ENCODE measurements at regions not wholly inside any gene's neighbourhood (a gene's known extent, or its start where the extent isn't known, plus 50 kb on each side); places are given as distances from the start of the nearest gene placed in this dataset.

DNA sequence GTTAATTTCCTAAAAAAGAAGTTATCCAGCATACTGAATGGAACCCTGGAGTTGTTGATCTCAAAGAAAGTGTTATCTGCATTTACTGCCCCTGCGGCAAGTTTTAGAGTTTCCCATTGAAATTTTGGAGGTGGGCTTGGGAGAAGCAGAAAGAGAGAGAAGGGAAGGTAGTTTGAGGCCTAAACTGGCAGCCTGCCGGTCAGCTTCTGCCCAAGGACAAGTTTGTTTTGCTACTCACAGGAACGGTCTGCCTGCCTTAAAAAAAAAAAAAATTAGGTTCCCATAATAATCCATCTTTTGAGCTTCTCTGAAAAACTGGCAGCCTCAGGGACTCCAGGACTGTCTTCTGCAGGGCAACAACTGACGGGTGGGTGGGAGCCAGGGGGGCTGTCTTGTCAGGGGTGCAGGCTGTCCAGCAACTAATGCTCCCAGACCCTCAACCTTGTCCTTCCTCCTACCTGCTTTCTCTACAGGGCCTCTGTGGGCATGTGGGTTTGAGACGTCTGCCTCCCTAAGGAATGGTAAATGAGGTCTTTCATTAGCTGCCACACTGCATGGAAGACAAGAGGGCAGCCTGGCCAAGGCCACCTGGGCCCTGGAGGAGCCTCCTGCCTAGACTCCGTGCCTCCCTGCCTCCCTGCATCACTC is 176.1 kb upstream of the KCNG1 start:
- ATAC-seq: no peak
- no peak for DNase-seq (ENCODE audit: missing footprints)
- intact Hi-C loops (cut with DNase I): no loop called here

DNA sequence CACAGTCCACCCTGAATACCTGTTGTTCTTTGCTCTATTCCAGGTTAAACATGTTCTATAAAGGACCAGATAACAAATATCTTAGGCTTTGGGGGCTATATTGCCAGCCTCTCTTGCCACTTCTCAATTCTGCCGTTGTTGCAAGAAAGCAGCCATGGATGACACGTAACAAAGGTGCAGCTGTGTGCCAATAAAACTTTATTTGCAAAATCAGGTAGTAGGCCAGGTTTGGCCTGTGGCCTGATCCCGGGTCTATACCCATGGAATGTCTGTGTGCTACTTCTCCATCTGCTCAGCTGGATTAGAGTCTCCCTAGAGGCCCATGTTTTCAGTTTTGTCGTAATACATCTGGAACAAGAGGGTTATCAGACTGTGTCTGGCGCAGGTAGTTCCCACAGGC is 175.3 kb upstream of the KCNG1 start:
- intact Hi-C loops (cut with DNase I): no loop called here
- DNase-seq (ENCODE audit: missing footprints): no peak
- ATAC-seq: no peak

DNA sequence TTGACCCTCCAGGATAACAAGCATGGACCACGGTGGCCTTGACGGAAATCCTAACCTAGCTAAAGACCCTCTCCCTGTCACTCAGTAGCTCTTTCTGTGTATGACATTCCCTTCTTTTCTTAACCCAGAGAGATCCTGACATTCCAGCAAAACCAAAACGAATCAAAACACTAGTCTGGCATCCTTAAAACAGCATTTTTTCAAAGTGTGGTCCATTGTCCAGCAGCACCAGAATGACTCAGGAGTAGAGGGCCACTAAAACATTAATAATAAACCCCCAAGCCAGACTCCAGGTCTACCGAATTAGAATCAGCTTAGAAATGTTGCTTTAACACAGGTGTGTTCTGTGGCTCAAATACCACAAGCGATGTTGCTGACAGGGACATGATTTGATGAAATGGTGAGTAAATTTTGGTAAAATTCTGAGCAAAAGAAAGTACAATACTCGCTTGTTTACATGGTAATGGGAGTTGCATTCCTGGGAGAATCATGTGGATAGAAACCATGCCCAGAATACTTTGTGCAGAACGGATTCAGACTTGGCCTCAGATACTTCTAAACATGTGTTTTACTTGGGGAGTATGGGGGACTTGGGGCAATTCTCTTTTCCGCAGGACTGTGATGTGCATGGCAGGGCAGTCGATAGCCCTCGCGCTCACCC is 174.2 kb upstream of the KCNG1 start:
- no peak for ATAC-seq
- intact Hi-C loops (cut with DNase I): no loop called here
- DNase-seq (ENCODE audit: missing footprints): no peak

DNA sequence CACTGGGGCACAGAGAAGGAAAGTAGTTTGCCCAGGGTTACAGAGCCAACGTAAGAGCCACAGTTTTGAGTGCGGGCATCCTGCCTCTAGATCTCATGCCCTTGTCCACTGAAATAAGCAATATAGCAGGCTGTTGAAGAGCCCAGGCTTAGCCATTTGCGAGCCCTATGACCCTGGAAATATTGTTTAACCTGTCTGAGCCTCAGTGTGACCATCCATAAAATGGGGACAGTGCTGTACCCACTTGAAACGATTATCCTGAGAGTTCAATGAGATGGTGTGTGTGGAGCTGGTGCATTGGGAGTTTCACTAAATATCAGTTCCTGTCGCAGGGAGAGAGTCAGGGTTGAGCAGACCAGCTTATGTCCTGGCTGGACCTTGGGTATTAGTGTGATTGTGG is 173.1 kb upstream of the KCNG1 start:
- intact Hi-C loops (cut with DNase I): no loop called here
- no peak for ATAC-seq
- no peak for DNase-seq (ENCODE audit: missing footprints)

DNA sequence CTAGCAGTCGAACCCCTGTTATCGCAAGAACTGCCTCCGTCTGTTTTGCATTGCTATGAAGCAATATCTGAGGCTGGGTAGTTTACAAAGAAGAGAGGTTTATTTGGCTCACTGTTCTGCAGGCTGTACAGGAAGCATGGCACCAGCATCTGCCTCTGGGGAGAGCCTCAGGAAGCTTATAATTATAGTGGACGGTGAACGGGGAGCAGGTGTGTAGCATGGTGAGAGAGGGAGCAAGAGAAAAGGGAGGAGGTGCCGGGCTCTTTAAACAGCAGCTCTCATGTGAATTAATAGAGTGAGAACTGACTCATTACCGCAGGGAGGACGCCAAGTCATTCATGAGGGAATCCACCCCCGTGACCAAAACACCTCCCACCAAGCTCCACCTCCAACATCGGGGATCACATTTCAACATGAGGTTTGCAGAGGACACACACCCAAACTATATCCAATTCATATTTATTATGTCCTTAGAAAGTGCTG is 172.6 kb upstream of the KCNG1 start:
- intact Hi-C loops (cut with DNase I): no loop called here
- no peak for DNase-seq (ENCODE audit: missing footprints)
- no peak for ATAC-seq

DNA sequence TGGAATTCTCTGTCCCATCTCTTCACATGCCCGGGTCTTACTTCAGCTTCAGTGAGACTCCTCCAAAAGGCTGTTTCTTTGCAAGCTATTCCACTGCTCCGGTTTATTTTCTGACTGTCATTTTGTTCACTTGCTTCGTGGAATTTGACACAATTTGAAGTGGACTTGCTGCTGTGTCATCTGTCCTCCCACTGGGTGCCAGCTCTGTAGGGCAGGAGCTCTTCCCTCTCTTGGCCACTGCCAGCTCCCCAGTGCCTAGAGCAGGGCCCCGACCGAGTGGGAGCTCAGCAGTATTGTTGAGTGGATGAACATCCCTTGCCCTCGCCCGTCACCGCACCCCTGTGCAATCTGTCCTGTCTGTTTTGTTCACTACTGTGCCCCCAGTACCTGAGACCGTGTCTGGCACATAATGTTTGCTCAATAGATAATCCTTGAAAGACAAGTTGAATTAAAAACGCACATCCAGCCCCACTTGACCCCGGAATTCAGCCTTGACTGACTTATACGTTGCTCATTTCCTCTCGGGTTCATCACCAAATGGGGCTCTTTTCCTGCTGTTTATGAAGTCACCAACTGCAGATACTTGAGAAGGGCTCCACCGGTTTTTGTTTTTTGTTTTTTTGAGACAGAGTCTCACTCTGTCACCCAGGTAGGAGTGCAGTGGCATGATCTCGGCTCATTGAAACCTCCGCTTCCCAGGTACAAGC is 170.3 kb upstream of the KCNG1 start:
- ATAC-seq (no peak), DNase-seq (ENCODE audit: missing footprints) (no peak)
- intact Hi-C loops (cut with DNase I): no loop called here

DNA sequence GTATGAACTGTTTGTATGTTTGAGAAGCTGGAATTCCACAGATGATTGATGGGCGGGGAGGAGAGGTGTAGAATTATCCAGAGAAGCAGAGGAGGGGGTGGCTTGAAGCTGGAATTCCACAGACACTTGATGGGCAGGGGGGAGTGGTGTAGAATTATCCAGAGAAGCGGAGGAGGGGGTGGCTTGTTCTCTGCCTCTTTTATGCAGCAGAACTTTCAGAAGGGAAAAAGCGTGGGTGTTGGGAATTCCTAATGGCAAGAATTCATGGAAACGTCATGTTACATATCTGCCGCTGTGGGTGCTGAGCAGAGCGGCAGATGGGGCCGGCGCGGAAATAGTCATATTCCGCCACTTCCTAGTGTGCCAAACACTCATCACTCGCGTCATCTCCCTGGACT is 167.9 kb upstream of the KCNG1 start:
- intact Hi-C loops (cut with DNase I): no loop called here
- ATAC-seq (no peak), DNase-seq (ENCODE audit: missing footprints) (no peak)

DNA sequence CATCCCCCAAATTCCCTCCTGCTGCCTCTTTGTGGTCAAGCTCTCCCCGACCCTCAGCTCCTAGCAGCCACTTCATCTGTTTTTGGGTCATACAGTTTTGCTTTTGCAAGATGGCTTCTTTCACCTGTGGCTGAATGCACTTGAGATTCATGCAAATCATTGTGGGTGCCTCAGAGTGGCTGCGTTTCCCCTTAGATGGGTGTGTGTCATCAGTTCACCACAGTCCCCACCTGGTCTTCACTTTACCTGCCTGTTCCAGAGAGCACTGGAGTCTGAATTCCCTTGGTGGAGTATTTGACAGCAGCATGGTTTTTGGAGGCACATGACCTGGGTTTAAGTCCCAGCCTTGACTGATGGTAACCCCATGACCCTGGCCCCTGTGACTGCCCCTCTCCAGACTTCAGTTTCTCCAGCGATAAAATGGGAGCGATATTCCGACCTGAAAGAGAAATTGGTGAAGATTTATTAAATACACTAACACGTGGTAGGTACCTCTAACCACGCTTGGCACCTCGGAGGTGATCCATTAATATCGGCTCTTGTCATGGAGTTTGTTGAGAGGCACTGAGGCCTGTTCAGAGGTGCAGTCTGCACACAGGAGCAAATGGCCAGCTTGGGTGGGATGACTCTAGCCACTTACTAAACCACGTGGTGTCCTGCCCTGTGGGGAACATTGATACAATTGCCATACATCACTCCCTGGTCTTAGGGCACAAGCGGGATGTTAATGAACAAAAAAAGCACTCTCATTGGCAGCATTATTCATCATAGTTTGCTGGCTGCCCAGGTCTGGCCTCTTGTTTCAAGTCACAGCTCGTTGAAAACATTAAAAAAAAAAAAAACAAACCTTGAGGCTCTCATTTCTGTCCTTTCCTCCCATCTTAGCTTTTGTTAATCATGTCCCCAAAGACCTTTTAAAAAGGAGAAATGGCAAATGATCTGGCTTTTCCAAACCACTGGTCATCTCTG is 167.2 kb upstream of the KCNG1 start:
- DNase-seq (ENCODE audit: missing footprints) (no peak), ATAC-seq (no peak)
- intact Hi-C loops (cut with DNase I): no loop called here

DNA sequence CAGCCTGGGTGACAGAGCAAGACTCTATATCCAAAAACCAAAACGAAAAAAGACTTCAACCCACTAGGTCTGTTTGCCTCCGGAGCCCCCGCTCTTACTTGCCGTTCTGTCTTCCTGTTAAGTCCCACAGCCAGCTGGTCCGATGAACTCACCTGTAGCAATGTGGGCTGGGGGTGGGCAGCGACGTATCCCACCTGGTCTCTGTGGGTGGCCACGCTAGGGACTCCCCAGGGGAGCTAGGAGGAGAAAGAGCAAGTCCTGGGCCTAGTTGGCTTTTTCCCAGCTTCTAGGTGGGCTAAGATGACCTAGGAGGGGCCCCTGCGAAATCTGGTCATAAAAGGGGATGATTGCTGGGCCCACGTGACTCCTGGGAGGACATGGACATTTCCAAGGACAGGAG is 166.0 kb upstream of the KCNG1 start:
- intact Hi-C loops (cut with DNase I): no loop called here
- ATAC-seq: no peak
- DNase-seq (ENCODE audit: missing footprints): no peak

DNA sequence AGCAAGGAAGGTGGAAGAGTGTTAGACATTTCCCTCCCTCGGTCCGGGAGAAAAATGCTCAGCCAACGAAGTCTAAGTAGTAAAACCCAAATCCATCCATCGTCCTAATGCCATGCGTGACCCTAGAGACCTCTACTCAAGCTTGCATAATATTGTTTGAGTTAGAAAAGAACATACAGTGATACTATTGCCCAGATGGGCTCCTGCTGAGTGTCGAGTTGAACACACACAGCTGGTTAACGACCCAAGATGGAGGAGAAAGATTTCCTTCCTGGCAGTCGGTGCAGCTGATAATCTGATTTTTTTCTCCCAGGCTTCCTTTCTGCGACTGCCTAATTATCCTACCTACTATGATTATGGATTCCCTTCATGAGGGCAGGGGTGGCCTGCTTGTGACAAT is 164.4 kb upstream of the KCNG1 start:
- intact Hi-C loops (cut with DNase I): no loop called here
- ATAC-seq (no peak), DNase-seq (ENCODE audit: missing footprints) (no peak)

DNA sequence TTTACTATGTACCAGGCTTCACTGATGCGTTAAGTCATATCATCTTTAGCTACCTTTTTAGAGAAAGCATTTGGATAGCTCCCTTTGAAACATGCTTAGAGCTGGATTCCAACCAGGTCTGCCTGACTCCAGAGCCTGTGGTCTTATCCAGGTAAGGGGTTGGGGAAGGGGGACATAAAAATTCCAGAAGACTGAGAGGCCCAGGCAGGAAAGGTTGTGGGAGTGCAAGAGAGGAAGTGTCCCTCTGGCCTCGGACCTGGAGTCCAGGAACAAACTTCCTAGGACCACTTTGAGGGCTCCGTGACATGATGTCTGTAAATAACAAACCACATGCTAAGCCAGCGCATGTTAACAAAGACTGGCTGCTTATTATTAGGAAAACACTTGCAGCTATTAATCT is 163.0 kb upstream of the KCNG1 start:
- ATAC-seq (no peak), DNase-seq (ENCODE audit: missing footprints) (no peak)
- intact Hi-C loops (cut with DNase I): no loop called here

DNA sequence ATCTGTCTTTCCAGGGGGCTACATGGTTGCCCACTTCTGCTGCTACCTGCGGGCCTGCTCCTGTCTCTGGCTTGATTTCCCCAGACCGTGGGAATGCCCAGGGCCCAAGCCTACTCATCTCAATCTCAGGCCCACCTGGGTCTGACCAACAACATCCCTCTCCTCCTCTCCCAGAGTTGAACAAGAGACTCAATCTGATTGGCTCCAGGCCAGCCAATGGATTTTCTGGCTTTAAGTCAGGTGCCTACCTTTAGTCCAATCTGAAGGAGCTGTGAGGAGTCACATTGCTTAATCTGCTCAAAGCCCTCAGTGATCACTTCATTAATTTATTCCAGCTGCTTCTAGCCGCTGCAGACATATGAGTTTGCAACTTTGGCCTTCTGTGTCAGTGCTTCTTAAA is 162.4 kb upstream of the KCNG1 start:
- intact Hi-C loops (cut with DNase I): no loop called here
- ATAC-seq: no peak
- no peak for DNase-seq (ENCODE audit: missing footprints)

DNA sequence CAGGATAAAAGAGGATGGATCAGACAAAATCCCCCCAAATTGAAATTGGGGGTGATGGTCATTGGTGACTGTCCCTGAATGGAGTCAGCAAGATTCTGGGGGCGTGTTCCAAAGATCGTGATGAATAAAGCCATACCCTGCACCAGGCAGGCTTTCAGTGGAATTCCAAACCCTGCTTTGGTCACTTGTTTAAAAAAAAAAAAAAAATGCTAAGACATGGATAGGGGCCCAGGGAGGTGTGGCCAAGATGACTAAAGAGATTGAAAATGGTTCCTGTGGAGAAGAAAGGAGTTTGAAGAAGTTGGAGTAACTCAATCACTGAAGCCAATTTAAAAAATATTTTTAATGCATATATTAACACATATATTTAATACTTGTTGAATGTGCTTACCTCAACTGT is 161.4 kb upstream of the KCNG1 start:
- DNase-seq (ENCODE audit: missing footprints): no peak
- ATAC-seq: no peak
- intact Hi-C loops (cut with DNase I): no loop called here

DNA sequence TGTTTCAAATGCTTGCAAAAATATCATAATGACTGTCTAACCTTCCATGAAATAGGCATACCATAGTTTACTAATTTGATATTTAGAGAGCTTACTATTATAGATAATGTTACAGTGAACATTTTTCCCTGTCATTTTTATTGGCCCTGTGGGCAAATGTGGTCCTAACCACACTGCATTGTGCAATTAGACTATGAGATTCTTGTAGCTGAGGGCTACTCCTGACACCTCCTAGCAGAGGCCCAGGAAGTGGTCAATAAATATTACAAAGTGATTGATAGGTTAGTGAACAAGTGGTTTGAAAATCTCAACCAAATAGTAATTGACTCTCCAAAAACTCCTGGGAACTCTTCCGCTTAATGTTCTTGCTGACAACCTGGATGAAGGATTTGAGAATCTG is 160.5 kb upstream of the KCNG1 start:
- ATAC-seq (no peak), DNase-seq (ENCODE audit: missing footprints) (no peak)
- intact Hi-C loops (cut with DNase I): no loop called here

DNA sequence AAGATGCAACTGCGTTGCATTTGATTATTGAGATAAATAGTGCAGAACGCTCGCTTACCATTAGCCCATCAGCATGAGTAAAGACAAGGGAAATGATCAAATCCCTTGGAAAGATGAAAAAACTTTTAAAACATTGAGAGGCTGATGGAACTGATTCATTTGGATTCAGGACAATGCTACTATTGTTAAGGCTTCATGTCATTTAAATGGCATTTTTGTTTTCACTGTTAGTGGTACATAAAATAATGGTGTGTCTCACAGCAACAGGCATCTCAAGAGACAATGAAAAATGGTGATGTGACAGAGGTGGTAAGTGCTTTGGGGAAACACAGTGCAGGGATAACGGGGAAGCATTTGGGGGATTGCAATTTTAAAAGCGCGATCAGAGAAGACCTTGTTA is 159.7 kb upstream of the KCNG1 start:
- ATAC-seq (no peak), DNase-seq (ENCODE audit: missing footprints) (no peak)
- intact Hi-C loops (cut with DNase I): no loop called here

DNA sequence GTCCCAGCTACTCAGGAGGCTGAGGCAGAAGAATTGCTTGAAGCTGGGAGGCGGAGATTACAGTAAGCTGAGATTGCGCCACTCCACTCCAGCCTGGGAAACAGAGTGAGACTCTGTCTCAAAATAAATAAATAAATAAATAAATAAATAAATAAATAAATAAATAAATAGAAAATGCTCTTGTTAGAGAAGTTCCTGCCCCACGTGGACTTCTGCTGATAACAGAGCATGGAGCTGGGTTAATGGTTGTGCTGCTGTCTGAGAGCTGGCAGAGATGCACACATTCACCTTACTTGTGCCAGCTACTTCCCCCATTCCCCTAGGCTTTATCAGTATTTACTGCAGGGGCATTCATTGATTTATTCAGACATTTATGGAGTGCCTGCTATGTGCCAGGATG is 155.2 kb upstream of the KCNG1 start:
- DNase-seq (ENCODE audit: missing footprints): no peak
- intact Hi-C loops (cut with DNase I): no loop called here
- no peak for ATAC-seq

DNA sequence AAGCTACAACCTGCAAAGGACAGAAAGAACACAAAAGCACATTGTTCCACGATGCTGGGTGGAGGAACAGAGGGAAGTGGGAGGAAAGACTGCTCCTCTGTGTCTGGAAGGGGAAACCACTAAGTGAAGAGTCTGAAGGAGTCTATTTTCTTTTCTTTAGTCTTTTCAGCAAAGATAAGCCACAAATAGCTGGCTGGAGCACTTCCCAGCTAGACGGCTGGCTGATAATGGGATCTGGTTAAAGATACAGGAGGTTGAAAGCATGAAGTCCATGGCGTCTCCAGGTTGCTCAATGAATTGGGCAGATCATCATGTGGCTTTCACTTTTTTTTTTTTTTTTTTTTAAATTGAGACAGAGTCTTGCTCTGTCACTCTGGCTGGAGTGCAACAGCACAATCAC is 154.0 kb upstream of the KCNG1 start:
- ATAC-seq (no peak), DNase-seq (ENCODE audit: missing footprints) (no peak)
- intact Hi-C loops (cut with DNase I): no loop called here

DNA sequence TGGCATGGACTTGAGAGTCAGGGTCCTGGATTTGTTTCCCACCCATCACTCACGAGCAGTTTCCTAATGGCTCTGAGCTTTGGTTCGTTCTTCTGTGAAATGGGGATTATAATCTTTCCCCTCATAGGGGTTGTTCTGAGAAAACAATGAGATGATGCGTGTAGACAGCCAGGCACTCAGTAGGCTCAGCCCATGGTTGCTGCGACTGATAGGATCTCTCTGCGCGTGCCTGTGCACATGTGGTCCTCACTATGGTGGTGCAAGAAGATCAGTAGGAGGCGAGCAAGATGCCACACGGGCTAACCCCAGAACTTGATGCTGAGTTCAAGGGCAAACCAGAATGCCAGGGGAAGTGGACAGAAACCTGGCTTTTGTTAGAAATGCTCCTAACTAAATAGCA is 153.5 kb upstream of the KCNG1 start:
- intact Hi-C loops (cut with DNase I): no loop called here
- no peak for ATAC-seq

DNA sequence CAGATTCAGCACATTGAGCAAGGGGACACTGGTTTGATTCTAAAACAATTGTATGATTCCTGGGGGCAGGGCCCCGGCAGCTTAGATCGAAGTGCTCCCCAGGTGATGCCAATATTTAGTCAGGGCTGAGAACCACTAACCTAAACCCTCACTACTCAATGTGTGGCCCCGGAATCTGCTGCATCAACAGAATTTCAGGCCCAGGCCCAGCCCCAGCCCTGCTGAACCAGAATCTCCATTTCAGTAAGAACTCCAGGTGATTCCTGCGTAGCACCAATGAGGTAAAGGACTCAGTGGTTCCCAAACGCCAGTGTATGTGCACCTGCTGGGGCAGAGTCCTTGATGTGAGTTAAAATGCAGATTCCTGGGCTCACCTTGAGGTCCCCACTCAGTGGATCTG is 152.8 kb upstream of the KCNG1 start:
- ATAC-seq: no peak
- no peak for DNase-seq (ENCODE audit: missing footprints)
- intact Hi-C loops (cut with DNase I): no loop called here

More for the DNA sequence above, 153.5 kb upstream of the KCNG1 start:
- DNase-seq (ENCODE audit: missing footprints): no peak

Data from Right ventricle myocardium inferior (tissue), 1 donor.